ENCODE measurements at regions not wholly inside any gene's neighbourhood (a gene's known extent, or its start where the extent isn't known, plus 50 kb on each side); places are given as distances from the start of the nearest gene placed in this dataset.

- Histone ChIP-seq H3K4me2 (ENCODE audit: extremely low read depth, insufficient read depth, low read length) (no peak overlapping the region), H3K27me3 (ENCODE audit: control insufficient read depth, insufficient read depth, low read length) (no peaks in the 10 kb centered on the region), H2AFZ (ENCODE audit: low read length) (no peak overlapping the region), H3K79me2 (ENCODE audit: control insufficient read depth, insufficient read depth, low read length) (no peaks in the 10 kb centered on the region), H3K9ac (ENCODE audit: insufficient read depth, low read length) (no peak overlapping the region), H4K20me1 (ENCODE audit: control insufficient read depth, extremely low read depth, insufficient read depth, low read length) (no peaks in the 10 kb centered on the region), H3K4me3 (replicated peaks in 1 of 4; ENCODE audit: control extremely low read depth in 1 of 4, insufficient read depth in 1 of 4, low read depth in 3 of 4, low read length in 4 of 4) (no peak overlapping the region), H3K4me1 (ENCODE audit: control insufficient read depth, extremely low read depth, insufficient read depth, low read length) (no peaks in the 10 kb centered on the region), H3K9me3 (ENCODE audit: control insufficient read depth, insufficient read depth, low read depth, low read length) (no peaks in the 10 kb centered on the region), H3K36me3 (ENCODE audit: control insufficient read depth, insufficient read depth, low read length) (no peaks in the 10 kb centered on the region), H3K27ac (ENCODE audit: insufficient read depth, low read length) (no peak overlapping the region)
- peak; percentile 24 to 50 for DNase-seq (ENCODE audit: low read depth in 2 of 2)
- no peak for TF ChIP-seq EZH2 (IDR thresholded peaks at IDR 0.05; ENCODE audit: low read length, missing control alignments)
Measured at GRCh38 chr15:91435113-91435512, 335.1 kb downstream of the SV2B start.

GRCh38 chr15:91444656-91445055, 344.6 kb downstream of the SV2B start:
- DNase-seq (ENCODE audit: low read depth in 2 of 2), result peak in 1 of 2 donors; percentile 6
- Histone ChIP-seq H3K79me2 (ENCODE audit: control insufficient read depth, insufficient read depth, low read length) (no peaks in the 10 kb centered on the region), H3K27me3 (ENCODE audit: control insufficient read depth, insufficient read depth, low read length) (no peaks in the 10 kb centered on the region), H2AFZ (ENCODE audit: low read length) (no peak overlapping the region), H3K36me3 (ENCODE audit: control insufficient read depth, insufficient read depth, low read length) (no peaks in the 10 kb centered on the region), H3K9me3 (ENCODE audit: control insufficient read depth, insufficient read depth, low read depth, low read length) (no peaks in the 10 kb centered on the region), H4K20me1 (ENCODE audit: control insufficient read depth, extremely low read depth, insufficient read depth, low read length) (no peaks in the 10 kb centered on the region), H3K4me1 (ENCODE audit: control insufficient read depth, extremely low read depth, insufficient read depth, low read length) (no peaks in the 10 kb centered on the region), H3K9ac (ENCODE audit: insufficient read depth, low read length) (no peak overlapping the region), H3K4me2 (ENCODE audit: extremely low read depth, insufficient read depth, low read length) (no peak overlapping the region), H3K27ac (ENCODE audit: insufficient read depth, low read length) (no peak overlapping the region), H3K4me3 (replicated peaks in 1 of 4; ENCODE audit: control extremely low read depth in 1 of 4, insufficient read depth in 1 of 4, low read depth in 3 of 4, low read length in 4 of 4) (no peak overlapping the region)
- TF ChIP-seq EZH2 (IDR thresholded peaks at IDR 0.05; ENCODE audit: low read length, missing control alignments), result no peak
- TF ChIP-seq, protein P1, sequence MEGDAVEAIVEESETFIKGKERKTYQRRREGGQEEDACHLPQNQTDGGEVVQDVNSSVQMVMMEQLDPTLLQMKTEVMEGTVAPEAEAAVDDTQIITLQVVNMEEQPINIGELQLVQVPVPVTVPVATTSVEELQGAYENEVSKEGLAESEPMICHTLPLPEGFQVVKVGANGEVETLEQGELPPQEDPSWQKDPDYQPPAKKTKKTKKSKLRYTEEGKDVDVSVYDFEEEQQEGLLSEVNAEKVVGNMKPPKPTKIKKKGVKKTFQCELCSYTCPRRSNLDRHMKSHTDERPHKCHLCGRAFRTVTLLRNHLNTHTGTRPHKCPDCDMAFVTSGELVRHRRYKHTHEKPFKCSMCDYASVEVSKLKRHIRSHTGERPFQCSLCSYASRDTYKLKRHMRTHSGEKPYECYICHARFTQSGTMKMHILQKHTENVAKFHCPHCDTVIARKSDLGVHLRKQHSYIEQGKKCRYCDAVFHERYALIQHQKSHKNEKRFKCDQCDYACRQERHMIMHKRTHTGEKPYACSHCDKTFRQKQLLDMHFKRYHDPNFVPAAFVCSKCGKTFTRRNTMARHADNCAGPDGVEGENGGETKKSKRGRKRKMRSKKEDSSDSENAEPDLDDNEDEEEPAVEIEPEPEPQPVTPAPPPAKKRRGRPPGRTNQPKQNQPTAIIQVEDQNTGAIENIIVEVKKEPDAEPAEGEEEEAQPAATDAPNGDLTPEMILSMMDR (conservative IDR thresholded peaks at IDR 0.05 in 1 of 2, IDR thresholded peaks at IDR 0.05 in 1 of 2; ENCODE audit: low read depth in 1 of 2, low read length in 2 of 2), result no peak

DNA sequence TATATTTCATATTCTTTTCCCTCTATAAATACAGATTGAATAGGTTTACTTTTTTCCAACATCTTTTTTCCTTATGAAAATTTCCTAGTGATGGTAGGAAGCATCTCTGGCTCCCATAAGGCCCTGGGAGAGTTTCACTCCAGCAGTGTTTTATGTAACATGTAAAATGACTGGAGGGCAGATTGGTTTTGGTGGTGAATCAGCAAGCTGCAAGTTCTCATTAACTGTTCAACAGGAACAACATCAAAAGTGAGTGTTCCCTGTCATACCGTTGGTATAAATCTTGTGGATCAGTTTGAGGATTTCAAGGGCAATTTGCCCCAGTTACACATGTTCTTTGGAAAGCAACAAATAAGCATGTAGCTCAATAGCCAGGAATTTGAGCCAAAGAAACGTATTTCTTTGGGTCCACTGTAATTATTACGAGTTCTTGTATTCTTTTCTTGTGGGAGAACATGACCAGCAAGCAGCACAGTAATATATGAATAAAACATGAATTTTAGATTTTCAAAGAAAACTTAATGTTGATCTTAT, 345.7 kb downstream of the SV2B start:
- no peak for TF ChIP-seq EZH2 (IDR thresholded peaks at IDR 0.05; ENCODE audit: low read length, missing control alignments)
- TF ChIP-seq, protein P1 (conservative IDR thresholded peaks at IDR 0.05 in 1 of 2, IDR thresholded peaks at IDR 0.05 in 1 of 2; ENCODE audit: low read depth in 1 of 2, low read length in 2 of 2), result no peak
- Histone ChIP-seq H3K9me3 (ENCODE audit: control insufficient read depth, insufficient read depth, low read depth, low read length) (no peaks in the 10 kb centered on the region), H3K36me3 (ENCODE audit: control insufficient read depth, insufficient read depth, low read length) (no peaks in the 10 kb centered on the region), H3K79me2 (ENCODE audit: control insufficient read depth, insufficient read depth, low read length) (no peaks in the 10 kb centered on the region), H3K27ac (ENCODE audit: insufficient read depth, low read length) (no peak overlapping the region), H2AFZ (ENCODE audit: low read length) (no peak overlapping the region), H3K4me1 (ENCODE audit: control insufficient read depth, extremely low read depth, insufficient read depth, low read length) (no peaks in the 10 kb centered on the region), H3K27me3 (ENCODE audit: control insufficient read depth, insufficient read depth, low read length) (no peaks in the 10 kb centered on the region), H3K4me2 (ENCODE audit: extremely low read depth, insufficient read depth, low read length) (no peak overlapping the region), H4K20me1 (ENCODE audit: control insufficient read depth, extremely low read depth, insufficient read depth, low read length) (no peaks in the 10 kb centered on the region), H3K9ac (ENCODE audit: insufficient read depth, low read length) (no peak overlapping the region), H3K4me3 (replicated peaks in 1 of 4; ENCODE audit: control extremely low read depth in 1 of 4, insufficient read depth in 1 of 4, low read depth in 3 of 4, low read length in 4 of 4) (no peak overlapping the region)
- DNase-seq (ENCODE audit: low read depth in 2 of 2), result peak in 1 of 2 donors; percentile 13
